Head of caudate nucleus (tissue), 42 donors: ENCODE measurements at regions not wholly inside any gene's neighbourhood (a gene's known extent, or its start where the extent isn't known, plus 50 kb on each side); places are given as distances from the start of the nearest gene placed in this dataset.

ENCODE experiments used
- DNase-seq, 42 donors: peaks; one replicate each; pipeline versions ENCODE4 v3.0.0 to v3.0.0-alpha.2; 2020 to 2021; ENCODE audit warnings: mixed read lengths in 7 of 42
- intact Hi-C: fragments of 100-400 bp; cut with DNase I; formaldehyde crosslinking; loops from one replicate; pipeline ENCODE4 v1.15.0; 2022

- intact Hi-C loops = no loop called here
- DNase-seq = peak; percentile 22 to 89 (median 70)
Observed at GRCh38 chr9:96136992-96137670, 164.8 kb downstream of the HSD17B3 start.

DNA sequence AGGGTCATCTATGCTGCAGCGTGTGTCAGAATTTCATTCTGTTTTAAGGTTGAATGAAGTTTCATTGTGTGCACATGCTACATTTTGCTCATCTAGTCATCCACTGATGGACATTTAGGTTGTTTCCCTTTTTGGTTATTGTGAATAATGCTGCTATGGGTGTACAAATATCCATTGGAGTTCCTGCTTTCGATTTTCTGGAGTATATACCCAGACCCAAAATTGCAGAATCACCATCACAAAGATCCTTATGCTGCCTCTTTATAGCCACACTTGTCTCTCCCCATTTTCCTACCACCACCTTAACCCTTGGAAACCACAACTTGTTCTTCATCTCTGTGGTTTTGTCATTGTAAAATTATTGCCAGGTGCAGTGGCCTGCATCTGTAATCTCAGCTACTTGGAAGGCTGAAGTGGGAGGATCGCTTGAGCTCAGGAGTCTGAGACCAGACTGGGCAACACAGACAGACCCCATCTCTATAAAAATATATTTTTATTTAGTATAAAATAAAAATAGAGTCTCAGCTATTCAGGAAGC, 166.2 kb downstream of the HSD17B3 start:
- no peak for DNase-seq
- intact Hi-C loops = no loop called here

DNA sequence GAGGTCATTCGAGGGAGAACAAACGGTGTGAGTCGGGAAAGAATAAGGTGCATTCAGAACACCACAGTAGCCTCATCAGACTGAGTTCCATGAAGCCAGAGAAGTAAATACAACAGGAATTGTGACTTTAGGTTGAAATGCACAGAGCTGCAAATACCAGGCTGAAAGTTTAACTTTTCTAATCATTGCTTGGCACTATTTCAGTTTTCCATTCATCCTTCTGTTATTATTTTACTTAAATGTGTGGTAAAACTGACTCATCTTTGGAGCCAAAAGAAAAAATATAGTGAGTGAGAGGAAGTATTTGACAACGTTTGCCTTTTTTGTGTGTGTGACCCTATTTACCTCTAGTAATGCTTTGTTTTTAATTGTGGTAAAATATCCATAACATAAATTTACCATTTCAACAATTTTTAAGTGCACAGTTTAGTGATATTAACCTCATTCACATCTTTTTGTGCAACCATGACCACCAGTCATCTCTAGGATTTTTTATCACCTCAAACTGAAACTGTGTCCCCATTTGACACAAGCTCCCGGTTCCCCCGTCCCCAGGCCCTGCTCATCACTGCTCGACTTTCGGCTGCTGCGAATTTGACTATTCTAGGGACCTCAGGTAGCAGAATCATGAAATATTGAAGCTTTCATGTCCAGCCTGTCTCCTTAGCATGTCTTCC, 166.8 kb downstream of the HSD17B3 start:
- intact Hi-C loops = no loop called here
- no peak for DNase-seq

GRCh38 chr9:96133321-96134021, 168.5 kb downstream of the HSD17B3 start:
- no peak for DNase-seq
- intact Hi-C loops = no loop called here

DNA sequence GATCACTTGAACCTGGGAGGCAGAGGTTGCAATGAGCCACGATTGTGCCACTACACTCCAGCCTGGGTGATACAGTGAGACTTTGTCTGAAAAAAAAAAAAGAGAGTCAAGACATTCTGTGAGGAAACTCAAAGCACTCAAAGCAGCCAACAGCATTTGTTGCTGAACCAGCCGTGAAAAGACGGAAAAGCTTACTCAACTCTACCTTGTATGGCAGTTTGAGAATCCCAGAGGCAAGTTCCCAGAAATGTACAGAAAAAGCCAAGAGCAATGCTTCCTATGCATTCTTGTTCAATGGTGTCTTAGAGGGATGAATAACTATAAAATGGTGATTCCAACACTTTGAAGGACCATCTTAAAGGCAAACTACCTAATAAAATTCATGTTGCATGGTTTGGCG, 170.2 kb downstream of the HSD17B3 start:
- intact Hi-C loops = no loop called here
- DNase-seq = no peak

DNA sequence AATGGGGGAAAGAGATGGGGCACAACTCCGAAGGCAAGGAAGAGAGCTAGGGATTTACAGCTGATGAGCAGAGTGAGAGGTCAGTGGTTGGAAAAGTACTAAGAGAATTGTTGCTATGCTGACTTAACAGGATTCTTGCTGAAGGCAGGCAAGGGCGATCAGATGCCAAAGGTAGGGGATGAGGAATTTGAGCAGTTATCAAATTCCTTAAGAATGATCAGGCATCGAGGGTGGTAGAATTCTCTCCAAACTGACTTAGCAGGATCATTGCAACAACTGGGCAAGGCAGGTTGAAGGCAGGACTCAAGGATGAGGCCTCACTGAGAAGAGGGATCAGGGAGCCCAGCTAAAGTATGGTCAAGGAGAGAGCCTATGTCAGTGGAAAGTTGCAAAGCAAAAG, 171.0 kb downstream of the HSD17B3 start:
- intact Hi-C loops = no loop called here
- DNase-seq = no peak

DNA sequence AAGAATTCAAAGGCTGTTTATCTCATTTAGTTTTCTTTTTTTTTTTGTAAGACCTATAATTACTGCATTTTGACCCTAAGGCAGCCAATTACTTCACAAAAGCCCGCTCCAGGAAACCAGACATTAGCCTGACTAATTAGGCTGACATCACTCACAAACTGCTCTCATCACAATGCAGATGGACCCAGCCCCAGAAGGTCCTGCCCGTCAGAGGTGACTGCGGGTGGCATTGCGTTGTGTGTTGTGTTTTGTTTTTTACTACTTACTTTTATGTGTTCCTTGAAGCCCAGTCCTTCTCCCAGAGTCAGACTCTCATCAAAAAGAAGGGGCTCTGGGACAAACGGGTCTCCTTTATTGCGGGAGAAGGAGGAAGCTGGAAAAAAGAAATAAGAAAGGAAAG, 172.2 kb downstream of the HSD17B3 start:
- intact Hi-C loops = no loop called here
- DNase-seq = peak in 3 of 42 donors; percentile 13 to 62 (median 50)

GRCh38 chr9:96128880-96129279, 173.1 kb downstream of the HSD17B3 start:
- DNase-seq = peak in 2 of 42 donors; percentile 4 to 22
- intact Hi-C loops = no loop called here

DNA sequence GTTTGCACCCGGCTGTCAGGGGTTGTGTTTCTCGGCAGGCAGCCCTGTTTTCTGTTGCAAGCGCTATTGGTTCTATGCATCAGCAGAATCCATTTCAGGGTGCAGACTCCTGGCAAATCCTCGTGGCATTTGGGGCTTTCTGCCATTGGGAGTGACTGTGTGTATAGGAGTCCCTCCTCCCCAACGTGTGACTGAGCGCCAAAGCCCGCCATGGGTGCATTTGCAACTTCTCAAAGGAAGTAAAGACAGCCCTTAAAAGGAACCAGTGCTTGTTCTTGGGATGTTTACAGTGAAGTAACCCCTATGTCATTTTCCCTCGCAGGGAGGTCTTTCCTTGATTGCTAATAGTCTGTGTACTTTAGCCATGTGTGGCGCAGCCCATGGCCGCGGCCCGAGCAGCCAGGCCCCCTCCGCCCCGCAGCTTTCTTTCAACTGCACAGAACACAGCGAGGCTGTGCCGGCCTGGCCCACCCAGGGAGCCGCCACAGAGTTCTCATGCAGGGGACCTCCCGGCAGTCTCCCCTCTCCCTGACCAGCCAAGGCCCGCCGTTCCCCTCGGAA, 175.6 kb downstream of the HSD17B3 start:
- intact Hi-C loops = no loop called here

DNA sequence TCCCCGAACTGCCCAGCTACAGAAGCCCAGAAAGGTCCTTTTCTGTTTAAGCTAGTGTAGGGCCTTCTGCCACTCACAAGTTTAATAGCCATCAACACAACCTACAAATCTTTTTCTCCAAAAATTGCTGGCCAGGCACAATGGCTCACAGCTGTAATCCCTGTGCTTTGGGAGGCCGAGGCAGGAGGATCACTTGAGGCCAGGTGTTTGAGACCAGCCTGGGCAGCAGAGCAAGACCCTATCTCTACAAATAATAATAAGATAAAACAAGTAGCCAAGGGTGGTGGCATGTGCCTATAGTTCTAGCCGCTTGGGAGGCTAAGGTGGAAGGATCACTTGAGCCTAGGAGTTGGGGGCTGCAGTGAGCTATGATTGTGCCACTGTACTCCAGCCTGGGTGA, 176.4 kb downstream of the HSD17B3 start:
- DNase-seq = peak in 2 of 42 donors; percentile 5 to 22
- intact Hi-C loops = no loop called here

More for the DNA sequence above, 175.6 kb downstream of the HSD17B3 start:
- peak in 3 of 42 donors; percentile 5 to 39 (median 27) for DNase-seq

DNA sequence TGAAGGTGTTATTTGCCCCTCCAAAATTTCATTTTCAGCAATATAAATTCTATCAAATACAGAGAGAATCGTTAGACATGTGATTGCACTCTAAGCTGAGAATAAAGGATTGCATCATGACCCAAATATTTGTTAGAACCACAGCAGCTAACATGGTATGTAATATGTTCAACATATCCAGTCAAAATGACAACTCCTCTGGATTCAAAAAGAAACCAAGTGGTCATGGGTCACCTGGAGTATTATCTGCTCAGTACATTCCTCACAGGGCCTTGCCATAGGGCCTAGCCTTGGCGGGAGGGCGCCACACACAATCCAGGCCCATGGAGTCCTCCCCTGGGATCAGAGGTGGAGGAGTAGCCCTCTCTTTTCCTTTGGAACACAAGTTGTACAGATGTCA, 179.2 kb downstream of the HSD17B3 start:
- intact Hi-C loops = no loop called here
- DNase-seq = peak in 2 of 42 donors; percentile 11 to 21

- intact Hi-C loops = no loop called here
- peak in 2 of 42 donors; percentile 8 to 22 for DNase-seq
Observed at GRCh38 chr9:96122282-96122681, 179.7 kb downstream of the HSD17B3 start.

DNA sequence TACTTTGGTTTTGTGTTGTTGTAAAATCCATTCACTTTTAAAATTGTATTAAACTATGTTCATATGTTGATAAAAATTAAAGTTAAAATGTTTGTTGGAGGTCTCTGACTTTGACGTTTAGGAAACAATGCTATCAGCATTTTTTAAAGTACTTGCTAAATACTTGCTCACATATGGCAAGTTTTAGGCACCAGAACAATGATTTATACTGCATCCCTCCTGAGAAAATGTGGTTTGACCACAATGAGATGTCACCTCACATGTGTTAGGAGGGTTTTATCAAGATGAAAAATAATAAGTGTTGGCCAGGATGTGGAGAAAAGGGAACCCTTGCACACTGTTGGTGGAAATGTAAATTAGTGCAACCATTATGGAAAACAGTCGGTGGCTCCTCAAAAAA, 180.8 kb downstream of the HSD17B3 start:
- no peak for DNase-seq
- intact Hi-C loops = no loop called here

DNA sequence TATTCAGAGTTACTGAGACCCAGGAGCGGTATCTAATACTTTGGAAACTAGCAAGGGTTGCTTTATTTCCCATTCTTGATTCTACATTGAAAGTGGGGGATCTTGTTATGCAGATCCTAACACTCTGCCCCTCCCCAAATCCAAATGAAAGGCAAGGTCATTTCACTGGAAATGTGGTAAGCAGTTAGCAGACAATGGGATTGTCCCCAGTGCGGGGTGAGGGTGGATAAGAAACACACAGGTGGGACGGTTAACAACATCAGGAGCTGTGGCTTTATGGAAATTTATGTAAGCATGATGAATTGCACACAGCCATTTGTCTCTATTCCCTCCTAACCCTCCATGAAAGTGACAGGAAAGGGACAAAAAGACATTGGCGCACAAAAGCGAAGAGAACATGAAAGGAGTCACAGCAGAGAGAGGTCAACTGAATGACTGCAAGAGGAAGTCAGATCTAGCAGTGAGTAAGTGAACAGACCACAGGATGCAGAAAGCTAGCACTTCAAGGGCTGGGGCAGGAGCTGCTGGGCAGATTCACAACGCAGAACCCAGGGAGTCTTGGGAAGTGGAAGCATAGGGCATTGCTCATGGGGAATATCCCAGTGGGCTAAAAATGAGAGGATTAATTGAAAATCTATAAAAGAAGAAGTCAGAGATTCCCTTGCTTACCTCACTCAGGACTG, 184.4 kb downstream of the HSD17B3 start:
- intact Hi-C loops = loop anchor here (5.0 to 10.0 kb wide), 3 partner anchors 63 to 603 kb away; partner anchors contain the start of gene PTCH1
- peak in 2 of 42 donors; percentile 13 to 23 for DNase-seq

GRCh38 chr9:96116275-96117064, 185.5 kb downstream of the HSD17B3 start:
- DNase-seq = peak; percentile 83 to 97 (median 92)
- intact Hi-C loops = loop anchor here (5.0 to 10.0 kb wide), 3 partner anchors 62 to 602 kb away; partner anchors contain the start of gene PTCH1

- DNase-seq = peak in 1 of 42 donors; percentile 18
- intact Hi-C loops = loop anchor here (5.0 to 10.0 kb wide), 3 partner anchors 61 to 601 kb away; partner anchors contain the start of gene PTCH1
Observed at GRCh38 chr9:96115836-96116235, 186.1 kb downstream of the HSD17B3 start.

DNA sequence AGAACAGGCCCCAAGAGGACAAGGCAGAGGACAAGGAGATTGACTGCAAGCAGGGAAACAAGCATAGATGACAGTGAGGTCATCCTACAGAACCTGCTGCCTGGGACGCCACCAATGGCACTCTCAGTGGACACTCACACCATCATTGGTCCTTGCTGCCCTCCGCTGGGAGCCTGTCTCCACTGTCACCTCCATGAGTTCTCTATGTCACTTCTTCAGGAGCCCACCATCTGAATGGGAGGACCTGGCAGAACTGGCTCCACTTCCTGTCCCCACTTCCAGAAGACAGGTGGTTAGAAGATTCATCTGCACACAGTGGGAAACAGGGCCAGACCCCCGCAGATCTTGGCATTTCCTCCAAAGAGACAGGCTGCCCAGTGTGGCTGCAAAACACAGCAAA, 188.9 kb downstream of the HSD17B3 start:
- intact Hi-C loops = loop anchor here (10.0 kb wide), 2 partner anchors 58 to 598 kb away; partner anchors contain the start of gene PTCH1

More for the DNA sequence above, 188.9 kb downstream of the HSD17B3 start:
- DNase-seq = peak in 25 of 42 donors; percentile 14 to 77 (median 34)
